ENCODE measurements at regions not wholly inside any gene's neighbourhood (a gene's known extent, or its start where the extent isn't known, plus 50 kb on each side); places are given as distances from the start of the nearest gene placed in this dataset. TPM values are rescaled to one million over a fixed set of nuclear protein-coding genes. Genes with fewer than 3 reads are reported as not detected.
"Not testable (repeated sequence)": the region's sequence is repeated elsewhere in the genome, so short reads cannot be mapped to it uniquely, and the experiment has no call there.

GRCh38 chr9:61817127-61817705 is 627.4 kb downstream of the SPATA31A7 start:
- DNase-seq (ENCODE audit: low spot score); ATAC-seq (ENCODE audit: low FRiP score): not testable (repeated sequence)

- DNase-seq (ENCODE audit: low spot score): peak; percentile 30
- peak; percentile 78 for ATAC-seq (ENCODE audit: low FRiP score)
Observed at GRCh38 chr9:61853624-61854259, 663.9 kb downstream of the SPATA31A7 start.

- DNase-seq (ENCODE audit: low spot score); ATAC-seq (ENCODE audit: low FRiP score): not testable (repeated sequence)
Observed at GRCh38 chr9:61854260-61854640, 664.4 kb downstream of the SPATA31A7 start.

- not testable (repeated sequence) for ATAC-seq (ENCODE audit: low FRiP score); DNase-seq (ENCODE audit: low spot score)
Observed at GRCh38 chr9:61856283-61856682, 666.4 kb downstream of the SPATA31A7 start.

GRCh38 chr9:61856858-61857453 is 667.1 kb downstream of the SPATA31A7 start:
- not testable (repeated sequence) for ATAC-seq (ENCODE audit: low FRiP score)
- peak; percentile 22 for DNase-seq (ENCODE audit: low spot score)

- ATAC-seq (ENCODE audit: low FRiP score): peak; percentile 89
Observed at GRCh38 chr9:61857709-61858351, 668.0 kb downstream of the SPATA31A7 start.

GRCh38 chr9:61862431-61862971 is 672.7 kb downstream of the SPATA31A7 start:
- ATAC-seq (ENCODE audit: low FRiP score): not testable (repeated sequence)
- peak; percentile 25 for DNase-seq (ENCODE audit: low spot score)

More at GRCh38 chr9:61857709-61858351, 668.0 kb downstream of the SPATA31A7 start:
- DNase-seq (ENCODE audit: low spot score): not testable (repeated sequence)

GRCh38 chr9:61864463-61864862 is 674.6 kb downstream of the SPATA31A7 start:
- not testable (repeated sequence) for ATAC-seq (ENCODE audit: low FRiP score); DNase-seq (ENCODE audit: low spot score)

GRCh38 chr9:61868965-61869364 is 679.1 kb downstream of the SPATA31A7 start:
- not testable (repeated sequence) for DNase-seq (ENCODE audit: low spot score); ATAC-seq (ENCODE audit: low FRiP score)

GRCh38 chr9:61872329-61872728 is 682.5 kb downstream of the SPATA31A7 start:
- not testable (repeated sequence) for ATAC-seq (ENCODE audit: low FRiP score); DNase-seq (ENCODE audit: low spot score)

Small RNA genes lying in the stretch of these regions (small RNA-seq; reads per million reads assigned to genes)
- not detected for gene AL391987.6

Data from omental fat pad (tissue), 2 donors.